HG02571 (cell line): ENCODE measurements at regions not wholly inside any gene's neighbourhood (a gene's known extent, or its start where the extent isn't known, plus 50 kb on each side); places are given as distances from the start of the nearest gene placed in this dataset.

Experiments used
- ATAC-seq: cut with Tn5 transposase; IDR thresholded peaks from one replicate; pipeline ENCODE4 v1.9.1; 2021; ENCODE audit warnings: mild to moderate bottlenecking, moderate library complexity; ENCODE audit not compliant: unreplicated experiment

- ATAC-seq: no peak
Measured at GRCh38 chrX:147680251-147680650, 231.5 kb upstream of the FMR1 start.

DNA sequence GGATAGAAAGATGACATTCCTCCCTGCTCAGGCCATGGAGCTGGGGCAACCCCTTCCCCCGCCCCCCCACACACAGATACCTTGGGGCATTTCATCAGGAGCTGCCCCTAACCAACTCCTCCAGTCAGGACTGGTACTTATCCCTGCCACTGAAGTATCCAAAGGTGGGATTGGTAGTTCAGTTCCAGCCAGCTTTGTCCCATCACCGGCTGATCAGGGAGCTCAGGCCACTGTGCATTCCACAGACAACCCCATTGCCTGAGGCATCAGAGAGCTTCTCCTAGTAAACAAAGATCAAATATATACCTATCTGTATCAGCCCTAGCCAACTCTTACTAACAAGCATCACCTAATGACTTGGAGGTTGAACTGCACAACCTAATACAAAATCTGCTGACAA, 218.2 kb upstream of the FMR1 start:
- no peak for ATAC-seq

DNA sequence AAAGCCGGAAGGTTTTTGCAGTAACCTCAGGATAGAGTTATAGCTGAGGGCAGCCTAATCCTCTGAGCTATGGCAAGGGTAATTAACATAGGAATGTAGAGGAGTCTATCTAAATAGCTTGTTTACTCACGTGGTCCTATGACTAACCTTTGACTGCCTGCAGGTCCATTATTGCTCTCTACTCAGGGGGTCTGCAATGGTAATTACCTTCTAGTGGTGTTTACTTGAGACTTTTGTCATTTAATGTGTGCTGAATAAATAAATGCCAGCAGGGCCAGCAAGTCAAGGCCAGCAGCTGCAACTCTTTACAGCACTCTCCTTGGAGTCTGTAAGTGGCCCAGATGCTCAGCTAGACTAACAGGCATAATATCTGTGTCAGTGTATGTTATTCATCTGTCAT, 212.7 kb upstream of the FMR1 start:
- ATAC-seq: no peak

GRCh38 chrX:147710301-147710700, 201.4 kb upstream of the FMR1 start:
- no peak for ATAC-seq

GRCh38 chrX:147733369-147733768, 178.3 kb upstream of the FMR1 start:
- no peak for ATAC-seq

DNA sequence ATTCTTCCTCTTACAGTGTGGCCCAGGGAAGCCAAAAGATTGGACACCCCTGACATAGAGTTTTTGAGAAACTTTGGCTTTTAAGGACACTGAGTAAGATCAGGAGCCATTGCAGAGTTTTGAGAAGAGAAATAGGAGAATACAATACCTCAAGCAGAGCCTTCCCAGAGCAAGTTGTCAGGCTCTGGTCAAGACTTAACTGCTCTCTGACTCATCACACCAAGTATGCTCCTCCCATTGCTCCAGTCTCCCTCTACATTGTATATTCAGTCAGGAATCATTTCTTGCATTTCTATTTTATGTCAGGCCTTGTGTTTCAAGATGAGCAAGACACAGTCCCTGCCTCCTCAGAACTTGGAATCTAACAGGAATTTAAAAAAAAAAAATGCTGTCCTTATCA, 176.4 kb upstream of the FMR1 start:
- no peak for ATAC-seq

- no peak for ATAC-seq
Measured at GRCh38 chrX:147736045-147736444, 175.7 kb upstream of the FMR1 start.

GRCh38 chrX:147737690-147738089, 174.0 kb upstream of the FMR1 start:
- ATAC-seq: no peak

GRCh38 chrX:147738265-147738664, 173.5 kb upstream of the FMR1 start:
- ATAC-seq: no peak

DNA sequence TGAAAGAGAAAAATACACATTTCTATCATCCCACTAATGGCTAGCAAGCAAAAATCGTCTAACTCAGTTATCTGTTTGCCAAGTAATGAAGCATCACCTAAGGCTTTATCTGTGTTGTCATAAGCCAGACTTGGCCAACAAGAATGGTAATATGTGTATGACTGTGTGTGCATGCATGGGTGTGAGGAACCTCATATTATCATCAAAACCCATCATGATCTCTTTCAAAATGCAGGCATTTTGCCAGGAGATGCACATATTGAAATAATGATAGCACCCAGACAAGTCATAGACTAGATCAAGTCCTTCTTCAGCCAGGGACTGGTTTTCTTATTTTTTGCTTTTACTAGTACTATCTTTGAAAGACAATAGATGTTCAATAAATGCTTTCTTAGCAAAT, 172.5 kb upstream of the FMR1 start:
- ATAC-seq: no peak

- ATAC-seq: no peak
Measured at GRCh38 chrX:147741776-147742175, 169.9 kb upstream of the FMR1 start.

DNA sequence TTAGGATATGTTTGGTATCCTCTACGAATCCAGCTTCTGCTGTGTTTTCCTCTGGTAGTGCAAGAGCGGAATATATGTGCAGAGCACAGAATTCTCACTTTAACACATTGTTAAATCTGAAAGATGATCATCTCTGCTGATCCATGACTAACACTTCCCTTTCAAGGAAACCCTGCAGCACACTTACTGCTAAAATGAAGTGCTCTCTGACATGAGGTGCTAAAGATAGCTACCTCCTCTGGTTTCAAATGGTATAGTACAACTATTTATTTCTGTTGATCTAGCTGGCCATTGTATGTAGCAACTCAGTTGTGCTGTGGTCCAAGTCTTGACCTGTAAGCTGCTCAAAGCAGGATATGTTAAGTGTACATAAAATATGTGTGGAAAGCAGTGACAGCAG, 162.4 kb upstream of the FMR1 start:
- no peak for ATAC-seq

DNA sequence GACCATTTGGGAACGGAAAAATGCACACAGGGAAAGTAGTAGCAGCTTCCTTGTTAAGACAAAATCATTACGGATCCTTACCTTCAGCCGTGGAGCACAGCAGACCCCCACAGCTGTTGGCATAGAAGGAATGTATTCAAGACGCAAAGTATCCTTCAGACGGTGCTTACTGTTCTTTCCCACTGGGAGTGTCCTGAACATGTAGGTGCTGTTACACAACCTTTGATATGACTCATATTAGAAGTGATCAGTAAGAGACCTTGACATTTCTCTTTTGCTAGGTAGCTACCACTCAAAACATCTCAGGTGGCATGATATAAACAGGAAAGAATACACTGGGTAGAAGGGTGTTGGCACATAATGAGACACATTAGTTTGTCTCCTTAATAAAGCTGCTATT, 154.0 kb upstream of the FMR1 start:
- no peak for ATAC-seq

DNA sequence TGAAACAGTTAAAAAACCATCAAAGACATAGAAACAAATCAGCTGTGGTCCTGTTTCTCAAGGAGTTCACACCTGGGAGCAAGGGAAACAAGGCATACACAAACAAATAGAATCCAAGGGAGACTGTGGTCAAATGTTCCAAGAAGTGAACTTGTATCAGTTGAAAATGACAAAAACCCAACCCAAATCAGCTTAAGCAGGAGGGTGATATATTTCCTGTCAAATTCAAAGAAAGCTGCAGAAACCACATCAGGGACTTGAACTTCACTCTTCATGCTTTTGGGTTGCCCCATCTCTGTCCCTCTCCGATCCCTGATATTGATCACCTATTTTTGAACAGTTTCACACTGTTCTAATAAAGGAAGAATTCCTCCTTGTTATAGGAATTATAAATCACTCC, 148.6 kb upstream of the FMR1 start:
- no peak for ATAC-seq

DNA sequence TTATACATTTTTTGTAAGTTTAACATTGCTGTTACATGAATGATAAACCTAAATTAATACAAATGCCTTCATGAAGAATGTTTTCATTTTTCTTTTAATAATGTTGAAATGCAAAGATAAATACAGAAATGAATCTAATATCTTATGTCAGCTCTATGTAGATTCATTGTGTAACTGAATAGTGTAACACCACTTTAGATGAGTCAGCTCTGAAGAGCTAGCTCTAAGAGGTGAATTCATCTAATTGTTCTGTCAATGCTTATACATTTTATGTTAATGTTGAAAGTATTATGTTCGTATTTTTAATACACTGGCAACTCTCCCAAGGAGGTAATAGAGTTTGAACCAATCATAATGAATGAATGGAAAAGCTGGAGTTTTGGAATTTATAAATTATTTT, 146.9 kb upstream of the FMR1 start:
- no peak for ATAC-seq

GRCh38 chrX:147770858-147771257, 140.9 kb upstream of the FMR1 start:
- no peak for ATAC-seq

GRCh38 chrX:147776988-147777387, 134.7 kb upstream of the FMR1 start:
- no peak for ATAC-seq

DNA sequence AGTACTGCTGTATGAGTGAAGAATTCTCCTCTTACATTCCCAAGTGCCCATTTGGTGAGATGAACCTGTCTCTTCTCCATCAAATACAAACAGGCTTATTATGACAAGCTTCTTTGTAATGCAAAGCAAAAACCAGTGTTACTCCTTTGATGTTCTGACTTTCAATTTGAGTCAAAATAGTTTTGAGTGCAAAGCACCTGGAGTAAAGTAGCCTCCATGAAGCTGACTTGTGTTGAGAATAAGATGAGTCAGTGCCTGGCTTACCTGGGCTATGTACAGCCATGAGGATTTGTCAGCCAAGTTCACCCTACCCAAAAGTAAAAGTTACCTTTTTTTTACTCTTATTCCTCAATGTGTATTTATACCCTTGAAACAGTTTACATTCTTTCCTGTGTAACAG, 132.5 kb upstream of the FMR1 start:
- ATAC-seq: no peak

DNA sequence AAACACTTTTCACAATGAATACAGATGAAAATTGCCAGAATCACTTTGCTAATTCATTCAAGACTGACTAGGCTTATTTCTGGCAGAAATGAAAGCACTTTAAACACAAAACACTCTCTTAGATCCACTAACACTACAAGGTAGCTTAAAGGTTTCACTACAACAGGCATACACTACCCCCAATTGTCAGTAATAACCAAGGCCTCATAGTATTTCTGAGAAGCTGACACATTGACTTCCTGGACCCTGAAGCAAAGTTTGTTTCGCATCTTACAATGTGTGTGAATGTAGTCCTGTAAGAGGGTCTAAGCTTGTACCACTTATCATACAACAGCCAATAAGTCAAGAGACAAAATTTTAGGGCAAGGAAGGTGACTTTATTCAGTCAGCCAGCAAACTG, 129.9 kb upstream of the FMR1 start:
- no peak for ATAC-seq

GRCh38 chrX:147788641-147789350, 122.9 kb upstream of the FMR1 start:
- no peak for ATAC-seq

DNA sequence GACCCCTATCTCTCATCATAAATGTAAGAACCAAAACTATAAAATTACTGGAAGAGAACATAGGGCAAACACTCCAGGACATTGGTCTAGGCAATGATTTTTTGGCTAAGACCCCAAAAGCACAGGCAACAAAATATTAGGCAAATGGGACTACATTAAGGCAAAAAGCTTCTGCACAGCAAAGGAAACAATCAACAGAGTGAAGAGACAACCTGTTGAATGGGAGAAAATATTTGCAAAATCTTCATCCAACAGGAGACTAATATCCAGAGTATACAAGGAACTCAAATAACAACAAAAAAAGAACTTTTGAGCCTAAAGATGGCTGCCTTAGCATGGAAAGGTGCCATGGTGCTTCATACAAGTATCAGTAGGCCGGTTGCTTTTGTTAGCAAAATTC, 111.1 kb upstream of the FMR1 start:
- no peak for ATAC-seq

DNA sequence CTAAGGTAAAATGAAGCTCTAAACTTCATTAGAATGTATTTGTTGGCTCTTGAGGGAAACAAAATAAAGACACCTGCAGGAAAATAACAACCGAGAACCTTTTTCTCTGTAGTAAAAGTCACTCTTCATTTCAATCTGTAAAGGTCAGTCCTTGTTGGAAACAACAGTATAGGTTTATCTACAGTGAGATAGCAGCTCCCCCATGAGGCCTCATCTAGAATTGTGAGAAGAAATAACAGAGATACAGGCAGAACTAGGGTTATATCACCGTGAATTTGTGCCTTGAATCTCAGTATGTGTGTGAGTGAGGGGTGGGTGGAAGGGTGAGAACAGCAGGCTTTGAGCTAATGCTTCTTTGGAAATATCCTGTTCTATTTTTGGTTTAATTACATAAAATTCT, 107.8 kb upstream of the FMR1 start:
- peak; percentile 54 for ATAC-seq

- no peak for ATAC-seq
Measured at GRCh38 chrX:147811803-147812202, 99.9 kb upstream of the FMR1 start.
